ENCODE measurements at regions not wholly inside any gene's neighbourhood (a gene's known extent, or its start where the extent isn't known, plus 50 kb on each side); places are given as distances from the start of the nearest gene placed in this dataset.

DNA sequence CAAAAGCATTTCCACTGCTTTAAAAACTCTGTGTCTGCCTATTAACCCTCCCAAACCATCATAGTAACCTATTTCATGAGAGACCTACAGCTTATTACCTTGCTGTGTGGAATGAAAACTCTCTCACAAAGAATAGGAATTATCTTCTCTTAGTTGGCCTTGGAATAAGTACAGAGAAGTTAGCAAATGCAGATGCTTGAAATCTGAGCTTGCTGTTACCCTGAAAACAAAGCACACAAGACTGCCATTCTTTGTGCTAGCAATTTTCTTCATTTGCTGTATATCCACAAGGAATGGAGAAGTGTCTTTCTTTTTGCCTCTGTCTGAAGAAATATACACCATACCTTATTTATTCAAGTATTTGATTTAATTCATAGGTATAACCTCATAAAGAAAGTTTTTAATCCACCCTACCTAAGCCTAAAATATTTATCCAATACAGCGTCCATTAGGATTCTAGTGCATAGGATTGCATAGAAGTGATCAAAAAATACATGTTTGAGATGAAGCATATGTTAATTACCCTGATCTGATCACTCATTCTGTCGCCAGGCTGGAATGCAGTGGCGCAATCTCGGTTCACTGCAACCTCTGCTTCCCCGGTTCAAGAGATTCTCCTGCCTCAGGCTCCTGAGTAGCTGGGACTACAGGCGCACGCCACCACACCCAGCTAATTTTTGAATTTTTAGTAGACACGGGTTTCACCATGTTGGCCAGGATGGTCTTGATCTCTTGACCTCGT lies 451.1 kb downstream of the LTN1 start:
- Histone ChIP-seq H3K4me1 (ENCODE audit: insufficient read depth, low read length) (no peaks in the 10 kb centered on the region), H3K9ac (ENCODE audit: low read depth, low read length) (no peak overlapping the region)
- DNase-seq, result no peak

DNA sequence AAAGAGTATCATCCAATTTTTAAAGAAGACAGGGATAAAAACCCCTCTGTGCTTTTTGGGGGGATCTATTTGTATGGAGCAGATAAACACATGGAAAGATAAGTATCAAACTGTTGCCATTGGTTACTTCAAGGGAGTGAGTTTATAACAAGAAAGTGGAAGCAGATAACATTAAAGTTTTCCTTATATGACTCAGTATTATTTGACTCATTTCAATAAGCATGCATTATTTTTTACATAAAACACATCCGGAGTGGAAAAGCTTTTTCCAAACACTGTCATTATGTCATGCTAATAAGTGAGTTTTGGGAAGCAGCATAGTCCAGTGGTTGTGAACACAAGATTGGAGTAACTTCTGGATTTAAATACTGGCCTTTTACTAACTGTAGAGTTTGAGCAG lies 452.2 kb downstream of the LTN1 start:
- Histone ChIP-seq H3K4me2 (ENCODE audit: insufficient read depth, low read length) (no peak overlapping the region), H3K27me3 (ENCODE audit: insufficient read depth, low read length, poor library complexity) (no peaks in the 10 kb centered on the region), H3K9me3 (ENCODE audit: insufficient read depth, low read length, severe bottlenecking) (no peaks in the 10 kb centered on the region), H3K4me1 (ENCODE audit: insufficient read depth, low read length) (no peaks in the 10 kb centered on the region), H3K9ac (ENCODE audit: low read depth, low read length) (no peak overlapping the region), H3K27ac (ENCODE audit: low read length) (no peak overlapping the region), H2AFZ (ENCODE audit: low read depth, low read length) (no peak overlapping the region), H3K36me3 (ENCODE audit: insufficient read depth, low read length) (no peaks in the 10 kb centered on the region), H3K4me3 (ENCODE audit: low read depth in 1 of 2, low read length in 2 of 2) (no peak overlapping the region), H4K20me1 (ENCODE audit: insufficient read depth, low read length) (no peaks in the 10 kb centered on the region), H3K79me2 (ENCODE audit: insufficient read depth, low read length) (no peaks in the 10 kb centered on the region)
- DNase-seq, result no peak
- TF ChIP-seq EZH2 (IDR thresholded peaks at IDR 0.05; ENCODE audit: borderline replicate concordance, low read depth, low read length, severe bottlenecking), result no peak
- TF ChIP-seq, protein P1, sequence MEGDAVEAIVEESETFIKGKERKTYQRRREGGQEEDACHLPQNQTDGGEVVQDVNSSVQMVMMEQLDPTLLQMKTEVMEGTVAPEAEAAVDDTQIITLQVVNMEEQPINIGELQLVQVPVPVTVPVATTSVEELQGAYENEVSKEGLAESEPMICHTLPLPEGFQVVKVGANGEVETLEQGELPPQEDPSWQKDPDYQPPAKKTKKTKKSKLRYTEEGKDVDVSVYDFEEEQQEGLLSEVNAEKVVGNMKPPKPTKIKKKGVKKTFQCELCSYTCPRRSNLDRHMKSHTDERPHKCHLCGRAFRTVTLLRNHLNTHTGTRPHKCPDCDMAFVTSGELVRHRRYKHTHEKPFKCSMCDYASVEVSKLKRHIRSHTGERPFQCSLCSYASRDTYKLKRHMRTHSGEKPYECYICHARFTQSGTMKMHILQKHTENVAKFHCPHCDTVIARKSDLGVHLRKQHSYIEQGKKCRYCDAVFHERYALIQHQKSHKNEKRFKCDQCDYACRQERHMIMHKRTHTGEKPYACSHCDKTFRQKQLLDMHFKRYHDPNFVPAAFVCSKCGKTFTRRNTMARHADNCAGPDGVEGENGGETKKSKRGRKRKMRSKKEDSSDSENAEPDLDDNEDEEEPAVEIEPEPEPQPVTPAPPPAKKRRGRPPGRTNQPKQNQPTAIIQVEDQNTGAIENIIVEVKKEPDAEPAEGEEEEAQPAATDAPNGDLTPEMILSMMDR (IDR thresholded peaks at IDR 0.05; ENCODE audit: borderline replicate concordance, extremely low read depth, low read length, poor library complexity, severe bottlenecking), result no peak
- ATAC-seq (ENCODE audit: insufficient read depth, low read depth), result no peak

More for the DNA sequence above, 451.1 kb downstream of the LTN1 start:
- Histone ChIP-seq H3K36me3 (ENCODE audit: insufficient read depth, low read length) (no peaks in the 10 kb centered on the region), H3K27ac (ENCODE audit: low read length) (no peak overlapping the region), H2AFZ (ENCODE audit: low read depth, low read length) (no peak overlapping the region), H3K4me2 (ENCODE audit: insufficient read depth, low read length) (no peak overlapping the region), H4K20me1 (ENCODE audit: insufficient read depth, low read length) (no peaks in the 10 kb centered on the region), H3K79me2 (ENCODE audit: insufficient read depth, low read length) (no peaks in the 10 kb centered on the region), H3K9me3 (ENCODE audit: insufficient read depth, low read length, severe bottlenecking) (no peaks in the 10 kb centered on the region), H3K27me3 (ENCODE audit: insufficient read depth, low read length, poor library complexity) (no peaks in the 10 kb centered on the region), H3K4me3 (ENCODE audit: low read depth in 1 of 2, low read length in 2 of 2) (no peak overlapping the region)
- no peak for ATAC-seq (ENCODE audit: insufficient read depth, low read depth)
- TF ChIP-seq, protein P1 (IDR thresholded peaks at IDR 0.05; ENCODE audit: borderline replicate concordance, extremely low read depth, low read length, poor library complexity, severe bottlenecking), result no peak
- TF ChIP-seq EZH2 (IDR thresholded peaks at IDR 0.05; ENCODE audit: borderline replicate concordance, low read depth, low read length, severe bottlenecking), result no peak

GRCh38 chr21:28539623-28539988 lies 453.1 kb downstream of the LTN1 start:
- no peak overlapping the region for H2AFZ ChIP-seq (ENCODE audit: low read depth, low read length)
- H3K4me2 ChIP-seq (ENCODE audit: insufficient read depth, low read length), result no peak overlapping the region
- H3K4me1 ChIP-seq (ENCODE audit: insufficient read depth, low read length), result no peaks in the 10 kb centered on the region

More at GRCh38 chr21:28539623-28539988, 453.1 kb downstream of the LTN1 start:
- DNase-seq (no peak), ATAC-seq (ENCODE audit: insufficient read depth, low read depth) (no peak)
- Histone ChIP-seq H3K9ac (ENCODE audit: low read depth, low read length) (no peak overlapping the region), H3K9me3 (ENCODE audit: insufficient read depth, low read length, severe bottlenecking) (no peaks in the 10 kb centered on the region), H3K27ac (ENCODE audit: low read length) (no peak overlapping the region), H3K27me3 (ENCODE audit: insufficient read depth, low read length, poor library complexity) (no peaks in the 10 kb centered on the region), H3K4me3 (ENCODE audit: low read depth in 1 of 2, low read length in 2 of 2) (no peak overlapping the region), H4K20me1 (ENCODE audit: insufficient read depth, low read length) (no peaks in the 10 kb centered on the region), H3K36me3 (ENCODE audit: insufficient read depth, low read length) (no peaks in the 10 kb centered on the region), H3K79me2 (ENCODE audit: insufficient read depth, low read length) (no peaks in the 10 kb centered on the region)
- TF ChIP-seq EZH2 (IDR thresholded peaks at IDR 0.05; ENCODE audit: borderline replicate concordance, low read depth, low read length, severe bottlenecking), result no peak
- TF ChIP-seq, protein P1 (IDR thresholded peaks at IDR 0.05; ENCODE audit: borderline replicate concordance, extremely low read depth, low read length, poor library complexity, severe bottlenecking), result no peak
